GM23338 (cell line): ENCODE measurements at regions not wholly inside any gene's neighbourhood (a gene's known extent, or its start where the extent isn't known, plus 50 kb on each side); places are given as distances from the start of the nearest gene placed in this dataset.

ENCODE experiments used
- ATAC-seq: fragments of 200-7000 bp; cut with Tn5 transposase; 3 replicates; pipeline ENCODE4 v1.9.1; 2020
- DNase-seq: peaks from one replicate; pipeline ENCODE4 v3.0.0-alpha.2; 2015; ENCODE audit warnings: low spot score
- H2AFZ ChIP-seq: fragments of 200-600 bp; sonication (generic); 2 replicates; pipeline ENCODE4 v1.8.0; 2016; ENCODE audit warnings: antibody characterized with exemption, mild to moderate bottlenecking, moderate library complexity
- H3F3A ChIP-seq: fragments of 200-600 bp; sonication (generic); replicated peaks from 2 replicates; pipeline ENCODE4 v1.8.0; 2017; ENCODE audit warnings: antibody characterized with exemption, mixed run types, low read depth
- H3K27ac ChIP-seq: fragments of 200-600 bp; sonication (generic); 2 replicates; pipeline ENCODE4 v1.6.1; 2016; ENCODE audit warnings: low read depth
- H3K27me3 ChIP-seq: fragments of 200-600 bp; sonication (generic); 2 replicates; pipeline ENCODE4 v1.8.0; 2016; ENCODE audit warnings: mild to moderate bottlenecking, mixed run types, moderate library complexity; ENCODE audit not compliant: insufficient read depth
- H3K36me3 ChIP-seq: fragments of 200-600 bp; sonication (generic); 2 replicates; pipeline ENCODE4 v1.8.0; 2016; ENCODE audit warnings: mild to moderate bottlenecking; ENCODE audit not compliant: insufficient read depth
- H3K4me1 ChIP-seq: fragments of 200-600 bp; sonication (generic); 2 replicates; pipeline ENCODE4 v1.8.0; 2016; ENCODE audit warnings: mild to moderate bottlenecking, moderate library complexity; ENCODE audit not compliant: insufficient read depth
- H3K4me2 ChIP-seq: fragments of 200-600 bp; sonication (generic); 2 replicates; pipeline ENCODE4 v1.7.1; 2017; ENCODE audit warnings: mixed run types
- H3K4me3 ChIP-seq: fragments of 200-600 bp; sonication (generic); 2 replicates; pipeline ENCODE4 v1.6.1; 2016; ENCODE audit warnings: mixed run types
- H3K79me2 ChIP-seq: fragments of 200-600 bp; sonication (generic); replicated peaks from 2 replicates; pipeline ENCODE4 v1.8.0; 2017; ENCODE audit warnings: mild to moderate bottlenecking; ENCODE audit not compliant: insufficient read depth
- H3K9me2 ChIP-seq: fragments of 200-600 bp; sonication (generic); 2 replicates; pipeline ENCODE4 v1.8.0; 2017; ENCODE audit not compliant: insufficient read depth
- H4K20me1 ChIP-seq: fragments of 200-600 bp; sonication (generic); replicated peaks from 2 replicates; pipeline ENCODE4 v1.8.0; 2017; ENCODE audit warnings: mild to moderate bottlenecking; ENCODE audit not compliant: insufficient read depth
- H3K27ac Mint-ChIP-seq: 2 replicates; pipeline ENCODE4 v1.8.0; 2020; ENCODE audit warnings: inconsistent platforms, mild to moderate bottlenecking, moderate library complexity, mixed read lengths
- H3K27me3 Mint-ChIP-seq: 3 replicates; pipeline ENCODE4 v1.8.0; 2022; ENCODE audit warnings: low read depth, mild to moderate bottlenecking, moderate library complexity, mixed read lengths, inconsistent platforms; ENCODE audit not compliant: insufficient read depth, poor library complexity
- H3K36me3 Mint-ChIP-seq: 3 replicates; pipeline ENCODE4 v1.8.0; 2021; ENCODE audit warnings: low read depth, mild to moderate bottlenecking, inconsistent platforms, moderate library complexity, mixed read lengths
- H3K4me1 Mint-ChIP-seq: 3 replicates; pipeline ENCODE4 v1.8.0; 2020; ENCODE audit warnings: mild to moderate bottlenecking, inconsistent platforms, mixed read lengths
- H3K4me3 Mint-ChIP-seq: 3 replicates; pipeline ENCODE4 v1.8.0; 2021; ENCODE audit warnings: moderate library complexity, mild to moderate bottlenecking, inconsistent platforms, mixed read lengths
- H3K9me3 Mint-ChIP-seq: 3 replicates; pipeline ENCODE4 v1.8.0; 2020; ENCODE audit warnings: moderate library complexity, mild to moderate bottlenecking, inconsistent platforms, mixed read lengths
- CREB1 ChIP-seq: fragments of 250-450 bp; sonication (Bioruptor Pico); IDR thresholded peaks from 2 replicates; pipeline ENCODE4 v1.5.0; 2020; ENCODE audit warnings: low read depth, mild to moderate bottlenecking, moderate library complexity
- EZH2 ChIP-seq: fragments of 200-600 bp; sonication (generic); IDR thresholded peaks from one replicate; pipeline ENCODE4 v1.8.0; 2017; ENCODE audit warnings: antibody characterized with exemption, mild to moderate bottlenecking, low read depth; ENCODE audit not compliant: unreplicated experiment
- EZH2phosphoT487 ChIP-seq: fragments of 200-600 bp; sonication (generic); IDR thresholded peaks from one replicate; pipeline ENCODE4 v1.8.1; 2018; ENCODE audit warnings: antibody characterized with exemption; ENCODE audit not compliant: unreplicated experiment
- JUNB ChIP-seq: IDR thresholded peaks from one replicate; pipeline ENCODE4 v1.6.1; 2016; ENCODE audit warnings: antibody characterized with exemption; ENCODE audit not compliant: unreplicated experiment
- NANOG ChIP-seq: IDR thresholded peaks from 2 replicates; pipeline ENCODE4 v1.6.1; 2016; ENCODE audit warnings: antibody characterized with exemption, borderline replicate concordance
- POLR2AphosphoS5 ChIP-seq: IDR thresholded peaks from 2 replicates; pipeline ENCODE4 v1.6.1; 2016; ENCODE audit warnings: antibody characterized with exemption, low read depth
- STAT1 ChIP-seq: IDR thresholded peaks from one replicate; pipeline ENCODE4 v1.6.1; 2016; ENCODE audit warnings: antibody characterized with exemption; ENCODE audit not compliant: unreplicated experiment
- ZNF114 ChIP-seq: fragments of 250-450 bp; sonication (Bioruptor Pico); IDR thresholded peaks from 2 replicates; pipeline ENCODE4 v1.5.0; 2020; ENCODE audit warnings: mild to moderate bottlenecking, moderate library complexity
- ZNF331 ChIP-seq: fragments of 250-450 bp; sonication (Bioruptor Pico); IDR thresholded peaks from 2 replicates; pipeline ENCODE4 v1.5.0; 2020; ENCODE audit warnings: low read depth, mild to moderate bottlenecking, moderate library complexity
- TF ChIP-seq, protein P1 (sequence below): IDR thresholded peaks from one replicate; pipeline ENCODE4 v1.6.1; 2018; ENCODE audit warnings: antibody characterized with exemption; ENCODE audit not compliant: unreplicated experiment
- TF ChIP-seq, protein P2 (sequence below): IDR thresholded peaks from 2 replicates; pipeline ENCODE4 v1.6.1; 2016; ENCODE audit warnings: antibody characterized with exemption
- TF ChIP-seq, protein P3 (sequence below), 2 experiments: fragments of 200-600 bp in 1 of 2; sonication (generic) in 1 of 2; conservative IDR thresholded peaks; 2 replicates each; pipeline versions ENCODE4 v1.5.1 to v1.6.1; 2016 to 2017; ENCODE audit warnings: antibody characterized with exemption in 2 of 2, low read depth in 2 of 2, mild to moderate bottlenecking in 2 of 2, moderate library complexity in 1 of 2
- TF ChIP-seq, protein P4 (sequence below): fragments of 250-450 bp; sonication (Bioruptor Pico); IDR thresholded peaks from 2 replicates; pipeline ENCODE4 v1.5.0; 2020; ENCODE audit warnings: mild to moderate bottlenecking, moderate library complexity

DNA sequence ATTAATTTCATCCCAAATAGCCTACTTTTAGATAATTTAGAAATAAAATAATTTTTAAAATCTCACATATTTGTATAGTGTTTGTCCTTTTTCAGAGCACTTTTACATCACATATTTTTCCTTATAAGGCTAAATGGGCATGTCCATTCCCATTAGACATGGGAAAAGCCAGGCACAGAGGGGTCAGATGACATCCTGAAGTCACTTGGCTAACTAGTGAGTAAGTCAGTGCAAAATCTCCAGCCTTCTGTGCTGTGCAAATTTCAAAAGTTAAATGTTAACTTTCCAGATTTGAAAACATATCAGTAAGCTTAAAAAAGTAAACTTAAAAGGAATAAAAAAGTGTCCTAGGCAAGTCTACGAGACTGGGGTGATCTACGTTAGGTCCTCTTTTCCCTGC is 117.4 kb downstream of the EMP1 start:
- no peak for DNase-seq
- H3K27ac ChIP-seq = no peak overlapping the region
- Mint-ChIP-seq H3K9me3 (peaks cover 32% of the 10 kb centered on the region), H3K4me3 (no peak overlapping the region), H3K27ac (no peak overlapping the region), H3K27me3 (peaks cover 7% of the 10 kb centered on the region), H3K36me3 (peaks cover 17% of the 10 kb centered on the region), H3K4me1 (peaks cover 12% of the 10 kb centered on the region; the same call in 2 of the 3 replicates)
- no peak overlapping the region for H2AFZ ChIP-seq
- H3K4me2 ChIP-seq = no peak overlapping the region
- no peaks in the 10 kb centered on the region for H3K79me2 ChIP-seq
- peaks cover 5% of the 10 kb centered on the region; the same call in 1 of the 2 replicates for H3K4me1 ChIP-seq
- no peak for ATAC-seq
- no peak overlapping the region for H3K4me3 ChIP-seq
- no peaks in the 10 kb centered on the region for H4K20me1 ChIP-seq
- TF ChIP-seq ZNF331 (no peak), STAT1 (no peak), POLR2AphosphoS5 (no peak), ZNF114 (CRISPR knock-in tag) (no peak), JUNB (no peak), EZH2 (no peak), NANOG (no peak), EZH2phosphoT487 (no peak), CREB1 (CRISPR knock-in tag) (no peak)
- TF ChIP-seq, protein P1, sequence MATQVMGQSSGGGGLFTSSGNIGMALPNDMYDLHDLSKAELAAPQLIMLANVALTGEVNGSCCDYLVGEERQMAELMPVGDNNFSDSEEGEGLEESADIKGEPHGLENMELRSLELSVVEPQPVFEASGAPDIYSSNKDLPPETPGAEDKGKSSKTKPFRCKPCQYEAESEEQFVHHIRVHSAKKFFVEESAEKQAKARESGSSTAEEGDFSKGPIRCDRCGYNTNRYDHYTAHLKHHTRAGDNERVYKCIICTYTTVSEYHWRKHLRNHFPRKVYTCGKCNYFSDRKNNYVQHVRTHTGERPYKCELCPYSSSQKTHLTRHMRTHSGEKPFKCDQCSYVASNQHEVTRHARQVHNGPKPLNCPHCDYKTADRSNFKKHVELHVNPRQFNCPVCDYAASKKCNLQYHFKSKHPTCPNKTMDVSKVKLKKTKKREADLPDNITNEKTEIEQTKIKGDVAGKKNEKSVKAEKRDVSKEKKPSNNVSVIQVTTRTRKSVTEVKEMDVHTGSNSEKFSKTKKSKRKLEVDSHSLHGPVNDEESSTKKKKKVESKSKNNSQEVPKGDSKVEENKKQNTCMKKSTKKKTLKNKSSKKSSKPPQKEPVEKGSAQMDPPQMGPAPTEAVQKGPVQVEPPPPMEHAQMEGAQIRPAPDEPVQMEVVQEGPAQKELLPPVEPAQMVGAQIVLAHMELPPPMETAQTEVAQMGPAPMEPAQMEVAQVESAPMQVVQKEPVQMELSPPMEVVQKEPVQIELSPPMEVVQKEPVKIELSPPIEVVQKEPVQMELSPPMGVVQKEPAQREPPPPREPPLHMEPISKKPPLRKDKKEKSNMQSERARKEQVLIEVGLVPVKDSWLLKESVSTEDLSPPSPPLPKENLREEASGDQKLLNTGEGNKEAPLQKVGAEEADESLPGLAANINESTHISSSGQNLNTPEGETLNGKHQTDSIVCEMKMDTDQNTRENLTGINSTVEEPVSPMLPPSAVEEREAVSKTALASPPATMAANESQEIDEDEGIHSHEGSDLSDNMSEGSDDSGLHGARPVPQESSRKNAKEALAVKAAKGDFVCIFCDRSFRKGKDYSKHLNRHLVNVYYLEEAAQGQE = no peak
- TF ChIP-seq, protein P2, sequence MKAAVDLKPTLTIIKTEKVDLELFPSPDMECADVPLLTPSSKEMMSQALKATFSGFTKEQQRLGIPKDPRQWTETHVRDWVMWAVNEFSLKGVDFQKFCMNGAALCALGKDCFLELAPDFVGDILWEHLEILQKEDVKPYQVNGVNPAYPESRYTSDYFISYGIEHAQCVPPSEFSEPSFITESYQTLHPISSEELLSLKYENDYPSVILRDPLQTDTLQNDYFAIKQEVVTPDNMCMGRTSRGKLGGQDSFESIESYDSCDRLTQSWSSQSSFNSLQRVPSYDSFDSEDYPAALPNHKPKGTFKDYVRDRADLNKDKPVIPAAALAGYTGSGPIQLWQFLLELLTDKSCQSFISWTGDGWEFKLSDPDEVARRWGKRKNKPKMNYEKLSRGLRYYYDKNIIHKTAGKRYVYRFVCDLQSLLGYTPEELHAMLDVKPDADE = no peak
- TF ChIP-seq, protein P3, sequence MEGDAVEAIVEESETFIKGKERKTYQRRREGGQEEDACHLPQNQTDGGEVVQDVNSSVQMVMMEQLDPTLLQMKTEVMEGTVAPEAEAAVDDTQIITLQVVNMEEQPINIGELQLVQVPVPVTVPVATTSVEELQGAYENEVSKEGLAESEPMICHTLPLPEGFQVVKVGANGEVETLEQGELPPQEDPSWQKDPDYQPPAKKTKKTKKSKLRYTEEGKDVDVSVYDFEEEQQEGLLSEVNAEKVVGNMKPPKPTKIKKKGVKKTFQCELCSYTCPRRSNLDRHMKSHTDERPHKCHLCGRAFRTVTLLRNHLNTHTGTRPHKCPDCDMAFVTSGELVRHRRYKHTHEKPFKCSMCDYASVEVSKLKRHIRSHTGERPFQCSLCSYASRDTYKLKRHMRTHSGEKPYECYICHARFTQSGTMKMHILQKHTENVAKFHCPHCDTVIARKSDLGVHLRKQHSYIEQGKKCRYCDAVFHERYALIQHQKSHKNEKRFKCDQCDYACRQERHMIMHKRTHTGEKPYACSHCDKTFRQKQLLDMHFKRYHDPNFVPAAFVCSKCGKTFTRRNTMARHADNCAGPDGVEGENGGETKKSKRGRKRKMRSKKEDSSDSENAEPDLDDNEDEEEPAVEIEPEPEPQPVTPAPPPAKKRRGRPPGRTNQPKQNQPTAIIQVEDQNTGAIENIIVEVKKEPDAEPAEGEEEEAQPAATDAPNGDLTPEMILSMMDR (conservative IDR thresholded peaks at IDR 0.05; ENCODE audit: low read depth in 2 of 2) = no peak
- TF ChIP-seq, protein P4, sequence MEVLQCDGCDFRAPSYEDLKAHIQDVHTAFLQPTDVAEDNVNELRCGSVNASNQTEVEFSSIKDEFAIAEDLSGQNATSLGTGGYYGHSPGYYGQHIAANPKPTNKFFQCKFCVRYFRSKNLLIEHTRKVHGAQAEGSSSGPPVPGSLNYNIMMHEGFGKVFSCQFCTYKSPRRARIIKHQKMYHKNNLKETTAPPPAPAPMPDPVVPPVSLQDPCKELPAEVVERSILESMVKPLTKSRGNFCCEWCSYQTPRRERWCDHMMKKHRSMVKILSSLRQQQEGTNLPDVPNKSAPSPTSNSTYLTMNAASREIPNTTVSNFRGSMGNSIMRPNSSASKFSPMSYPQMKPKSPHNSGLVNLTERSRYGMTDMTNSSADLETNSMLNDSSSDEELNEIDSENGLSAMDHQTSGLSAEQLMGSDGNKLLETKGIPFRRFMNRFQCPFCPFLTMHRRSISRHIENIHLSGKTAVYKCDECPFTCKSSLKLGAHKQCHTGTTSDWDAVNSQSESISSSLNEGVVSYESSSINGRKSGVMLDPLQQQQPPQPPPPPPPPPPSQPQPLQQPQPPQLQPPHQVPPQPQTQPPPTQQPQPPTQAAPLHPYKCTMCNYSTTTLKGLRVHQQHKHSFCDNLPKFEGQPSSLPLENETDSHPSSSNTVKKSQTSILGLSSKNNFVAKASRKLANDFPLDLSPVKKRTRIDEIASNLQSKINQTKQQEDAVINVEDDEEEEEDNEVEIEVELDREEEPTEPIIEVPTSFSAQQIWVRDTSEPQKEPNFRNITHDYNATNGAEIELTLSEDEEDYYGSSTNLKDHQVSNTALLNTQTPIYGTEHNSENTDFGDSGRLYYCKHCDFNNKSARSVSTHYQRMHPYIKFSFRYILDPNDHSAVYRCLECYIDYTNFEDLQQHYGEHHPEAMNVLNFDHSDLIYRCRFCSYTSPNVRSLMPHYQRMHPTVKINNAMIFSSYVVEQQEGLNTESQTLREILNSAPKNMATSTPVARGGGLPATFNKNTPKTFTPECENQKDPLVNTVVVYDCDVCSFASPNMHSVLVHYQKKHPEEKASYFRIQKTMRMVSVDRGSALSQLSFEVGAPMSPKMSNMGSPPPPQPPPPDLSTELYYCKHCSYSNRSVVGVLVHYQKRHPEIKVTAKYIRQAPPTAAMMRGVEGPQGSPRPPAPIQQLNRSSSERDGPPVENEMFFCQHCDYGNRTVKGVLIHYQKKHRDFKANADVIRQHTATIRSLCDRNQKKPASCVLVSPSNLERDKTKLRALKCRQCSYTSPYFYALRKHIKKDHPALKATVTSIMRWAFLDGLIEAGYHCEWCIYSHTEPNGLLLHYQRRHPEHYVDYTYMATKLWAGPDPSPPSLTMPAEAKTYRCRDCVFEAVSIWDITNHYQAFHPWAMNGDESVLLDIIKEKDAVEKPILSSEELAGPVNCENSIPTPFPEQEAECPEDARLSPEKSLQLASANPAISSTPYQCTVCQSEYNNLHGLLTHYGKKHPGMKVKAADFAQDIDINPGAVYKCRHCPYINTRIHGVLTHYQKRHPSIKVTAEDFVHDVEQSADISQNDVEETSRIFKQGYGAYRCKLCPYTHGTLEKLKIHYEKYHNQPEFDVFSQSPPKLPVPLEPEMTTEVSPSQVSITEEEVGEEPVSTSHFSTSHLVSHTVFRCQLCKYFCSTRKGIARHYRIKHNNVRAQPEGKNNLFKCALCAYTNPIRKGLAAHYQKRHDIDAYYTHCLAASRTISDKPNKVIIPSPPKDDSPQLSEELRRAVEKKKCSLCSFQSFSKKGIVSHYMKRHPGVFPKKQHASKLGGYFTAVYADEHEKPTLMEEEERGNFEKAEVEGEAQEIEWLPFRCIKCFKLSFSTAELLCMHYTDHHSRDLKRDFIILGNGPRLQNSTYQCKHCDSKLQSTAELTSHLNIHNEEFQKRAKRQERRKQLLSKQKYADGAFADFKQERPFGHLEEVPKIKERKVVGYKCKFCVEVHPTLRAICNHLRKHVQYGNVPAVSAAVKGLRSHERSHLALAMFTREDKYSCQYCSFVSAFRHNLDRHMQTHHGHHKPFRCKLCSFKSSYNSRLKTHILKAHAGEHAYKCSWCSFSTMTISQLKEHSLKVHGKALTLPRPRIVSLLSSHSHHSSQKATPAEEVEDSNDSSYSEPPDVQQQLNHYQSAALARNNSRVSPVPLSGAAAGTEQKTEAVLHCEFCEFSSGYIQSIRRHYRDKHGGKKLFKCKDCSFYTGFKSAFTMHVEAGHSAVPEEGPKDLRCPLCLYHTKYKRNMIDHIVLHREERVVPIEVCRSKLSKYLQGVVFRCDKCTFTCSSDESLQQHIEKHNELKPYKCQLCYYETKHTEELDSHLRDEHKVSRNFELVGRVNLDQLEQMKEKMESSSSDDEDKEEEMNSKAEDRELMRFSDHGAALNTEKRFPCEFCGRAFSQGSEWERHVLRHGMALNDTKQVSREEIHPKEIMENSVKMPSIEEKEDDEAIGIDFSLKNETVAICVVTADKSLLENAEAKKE (CRISPR knock-in tag) = no peak
- H3K36me3 ChIP-seq = no peaks in the 10 kb centered on the region
- no peaks in the 10 kb centered on the region for H3K27me3 ChIP-seq
- H3K9me2 ChIP-seq = peaks cover 3% of the 10 kb centered on the region; the same call in 1 of the 2 replicates
- H3F3A ChIP-seq = no peaks in the 10 kb centered on the region
